Upper lobe of left lung (tissue), 6 donors: ENCODE measurements at regions not wholly inside any gene's neighbourhood (a gene's known extent, or its start where the extent isn't known, plus 50 kb on each side); places are given as distances from the start of the nearest gene placed in this dataset.
A peak's percentile ranks its signal among the peaks of the same experiment; 100 is the strongest.
"Not testable (repeated sequence)": the region's sequence is repeated elsewhere in the genome, so short reads cannot be mapped to it uniquely, and the experiment has no call there.

Source experiments
- ATAC-seq, 2 donors: fragments of 200-7000 bp; cut with Tn5 transposase; one replicate each; pipeline ENCODE4 v1.9.1; 2022; ENCODE audit warnings: mild to moderate bottlenecking in 2 of 2, moderate library complexity in 2 of 2; ENCODE audit not compliant: low FRiP score in 2 of 2
- DNase-seq, 2 donors: peaks; one replicate each; pipeline ENCODE4 v3.0.0-alpha.2; 2019 to 2020
- H3K27ac ChIP-seq, 4 donors: fragments of 200-600 bp; sonication (generic); one replicate each; pipeline ENCODE4 v1.5.1; 2016 to 2019
- H3K27me3 ChIP-seq, 4 donors: fragments of 200-600 bp; sonication (generic); one replicate each; pipeline ENCODE4 v1.5.1; 2017 to 2019
- H3K36me3 ChIP-seq, 4 donors: fragments of 200-600 bp; sonication (generic); one replicate each; pipeline ENCODE4 v1.5.1; 2016 to 2019
- H3K4me1 ChIP-seq, 4 donors: fragments of 200-600 bp; sonication (generic); one replicate each; pipeline ENCODE4 v1.5.1; 2018 to 2019
- H3K4me3 ChIP-seq, 4 donors: fragments of 200-600 bp; sonication (generic); one replicate each; pipeline ENCODE4 v1.5.1; 2017 to 2019; ENCODE audit warnings: mild to moderate bottlenecking in 2 of 4, moderate library complexity in 1 of 4
- H3K9me3 ChIP-seq, 4 donors: fragments of 200-600 bp; sonication (generic); one replicate each; pipeline ENCODE4 v1.5.1; 2018 to 2019
- EP300 ChIP-seq, 4 donors: sonication (generic); formaldehyde crosslinking; IDR thresholded peaks; one replicate each; pipeline ENCODE4 v1.5.1; 2017; ENCODE audit warnings: antibody characterized with exemption in 4 of 4, control low read depth in 2 of 4
- POLR2A ChIP-seq, 4 donors: fragments of 450-650 bp; IDR thresholded peaks; one replicate each; pipeline ENCODE4 v1.5.1; 2016 to 2017; ENCODE audit warnings: antibody characterized with exemption in 4 of 4, mild to moderate bottlenecking in 2 of 4
- POLR2AphosphoS5 ChIP-seq, 2 donors: sonication (generic); formaldehyde crosslinking; IDR thresholded peaks; one replicate each; pipeline ENCODE4 v1.5.1; 2017; ENCODE audit warnings: antibody characterized with exemption in 2 of 2
- WGBS, 2 donors: methylation state at CpG; one replicate each; pipeline ENCODE4 v1.1.5; 2017 to 2018; 5-methylcytosine and 5-hydroxymethylcytosine counted together
- TF ChIP-seq, protein P1 (sequence below), 6 experiments: fragments of 450-650 bp in 4 of 6; fragments of 200-600 bp in 2 of 6; sonication (generic) in 2 of 6; IDR thresholded peaks; one replicate each; pipeline ENCODE4 v1.5.1; 2016 to 2019; ENCODE audit warnings: antibody characterized with exemption in 6 of 6
- donor health status: DM: no; HTN: no; CAD: no; lungs with moderate emphysema.
- donor health status: DM: no; HTN: yes; CAD: no; lungs with severe emphysema.

DNA sequence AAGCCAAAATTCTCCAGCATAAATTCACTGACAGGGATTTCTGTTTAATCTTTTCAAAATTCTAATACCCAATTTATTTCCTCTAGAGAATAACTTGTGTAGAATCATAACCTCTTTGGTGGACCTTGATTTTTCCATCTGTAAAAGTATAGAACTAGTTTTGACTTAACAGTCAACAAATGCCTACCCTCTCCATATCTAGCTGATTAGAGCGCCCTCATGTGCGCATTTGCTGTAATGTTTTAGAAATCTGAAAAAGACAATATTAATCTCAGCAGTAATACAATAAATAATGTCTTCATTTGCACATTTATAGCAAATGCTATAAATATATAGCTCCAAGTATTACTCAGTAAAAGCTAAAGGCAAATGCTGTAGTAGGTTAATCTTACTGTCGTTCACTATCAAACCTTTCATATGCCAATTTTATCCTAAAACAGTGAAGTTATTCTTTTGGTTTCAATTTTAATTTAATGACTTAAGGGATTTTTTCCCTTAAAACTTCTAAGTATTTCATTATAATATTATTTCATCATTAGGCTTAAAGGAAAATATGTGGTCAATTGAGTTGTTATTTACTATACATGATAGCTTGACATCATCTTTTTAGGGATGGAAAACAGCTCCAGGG, 153.6 kb upstream of the EFCAB3 start:
- H3K27ac ChIP-seq, H3K4me1 ChIP-seq, H3K36me3 ChIP-seq, ATAC-seq, H3K4me3 ChIP-seq, H3K27me3 ChIP-seq, H3K9me3 ChIP-seq, DNase-seq: not testable (repeated sequence)
- 11% methylated on average over 3 of the region's 3 CpGs for WGBS, 2 donors

DNA sequence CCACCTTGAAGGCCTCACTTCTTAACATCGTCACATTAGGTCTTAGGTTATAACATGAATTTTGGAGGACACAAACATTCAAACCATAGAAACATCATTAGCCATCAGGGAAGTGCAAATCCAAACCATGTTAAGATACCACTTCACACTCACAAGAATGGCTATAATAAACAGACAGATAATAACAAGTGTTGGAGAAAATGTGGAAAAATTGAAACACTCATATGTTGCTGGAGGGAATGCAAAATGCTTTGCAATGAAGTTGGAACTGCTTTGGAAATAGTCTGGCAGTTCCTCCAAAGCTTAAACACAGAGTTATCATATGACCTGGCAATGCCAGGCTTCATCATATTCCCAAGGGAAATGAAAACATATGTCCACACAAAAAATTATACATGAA, 156.8 kb upstream of the EFCAB3 start:
- not testable (repeated sequence) for H3K9me3 ChIP-seq, DNase-seq, H3K4me1 ChIP-seq, H3K27ac ChIP-seq, H3K27me3 ChIP-seq, H3K4me3 ChIP-seq, ATAC-seq, H3K36me3 ChIP-seq
- WGBS, 2 donors: 93 to 96% methylated on average over 1 of the region's 1 CpG

DNA sequence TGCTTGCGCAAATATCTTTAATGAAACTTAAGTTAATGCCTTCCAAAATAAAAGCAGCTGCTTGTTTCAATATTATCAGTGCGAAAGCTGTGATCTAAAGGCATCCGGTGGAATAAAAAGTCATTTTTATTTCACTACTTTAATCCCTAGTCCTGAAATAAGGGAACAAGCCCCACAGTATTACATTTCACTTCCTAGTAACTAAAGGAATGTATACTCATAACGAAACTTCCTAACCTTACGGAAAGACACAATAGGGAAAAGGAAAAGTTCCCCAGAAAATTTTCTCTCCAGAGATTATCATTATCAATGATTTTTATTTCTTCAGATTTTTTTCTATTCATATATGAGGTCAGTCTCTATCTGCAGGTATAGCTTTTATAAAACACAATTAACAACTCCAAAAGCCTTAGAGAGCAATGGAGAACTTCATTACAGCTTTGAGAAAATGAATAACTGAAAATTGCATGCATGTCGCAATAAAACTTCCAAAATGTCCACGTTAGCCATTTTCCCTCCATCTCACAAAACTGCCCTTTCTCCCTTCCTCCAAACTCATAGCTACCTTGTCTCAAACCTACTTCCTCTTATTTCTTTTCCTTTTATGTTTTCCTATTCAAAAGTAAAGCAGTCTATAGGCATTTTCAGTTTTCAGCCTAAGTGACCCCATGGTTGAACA, 154.3 kb upstream of the MED13 start:
- TF ChIP-seq, protein P1, sequence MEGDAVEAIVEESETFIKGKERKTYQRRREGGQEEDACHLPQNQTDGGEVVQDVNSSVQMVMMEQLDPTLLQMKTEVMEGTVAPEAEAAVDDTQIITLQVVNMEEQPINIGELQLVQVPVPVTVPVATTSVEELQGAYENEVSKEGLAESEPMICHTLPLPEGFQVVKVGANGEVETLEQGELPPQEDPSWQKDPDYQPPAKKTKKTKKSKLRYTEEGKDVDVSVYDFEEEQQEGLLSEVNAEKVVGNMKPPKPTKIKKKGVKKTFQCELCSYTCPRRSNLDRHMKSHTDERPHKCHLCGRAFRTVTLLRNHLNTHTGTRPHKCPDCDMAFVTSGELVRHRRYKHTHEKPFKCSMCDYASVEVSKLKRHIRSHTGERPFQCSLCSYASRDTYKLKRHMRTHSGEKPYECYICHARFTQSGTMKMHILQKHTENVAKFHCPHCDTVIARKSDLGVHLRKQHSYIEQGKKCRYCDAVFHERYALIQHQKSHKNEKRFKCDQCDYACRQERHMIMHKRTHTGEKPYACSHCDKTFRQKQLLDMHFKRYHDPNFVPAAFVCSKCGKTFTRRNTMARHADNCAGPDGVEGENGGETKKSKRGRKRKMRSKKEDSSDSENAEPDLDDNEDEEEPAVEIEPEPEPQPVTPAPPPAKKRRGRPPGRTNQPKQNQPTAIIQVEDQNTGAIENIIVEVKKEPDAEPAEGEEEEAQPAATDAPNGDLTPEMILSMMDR (IDR thresholded peaks at IDR 0.05): no peak
- no peak for TF ChIP-seq POLR2AphosphoS5 (IDR thresholded peaks at IDR 0.05)
- no peak for TF ChIP-seq POLR2A (IDR thresholded peaks at IDR 0.05)
- TF ChIP-seq EP300 (IDR thresholded peaks at IDR 0.05): no peak
- 71 to 72% methylated on average over 7 of the region's 7 CpGs for WGBS, 2 donors
- ATAC-seq: no peak
- H3K27ac ChIP-seq: no peak overlapping the region
- no peaks in the 10 kb centered on the region for H3K27me3 ChIP-seq
- no peaks in the 10 kb centered on the region for H3K4me1 ChIP-seq
- no peaks in the 10 kb centered on the region for H3K9me3 ChIP-seq
- no peak for DNase-seq
- no peaks in the 10 kb centered on the region for H3K36me3 ChIP-seq
- no peak overlapping the region for H3K4me3 ChIP-seq

DNA sequence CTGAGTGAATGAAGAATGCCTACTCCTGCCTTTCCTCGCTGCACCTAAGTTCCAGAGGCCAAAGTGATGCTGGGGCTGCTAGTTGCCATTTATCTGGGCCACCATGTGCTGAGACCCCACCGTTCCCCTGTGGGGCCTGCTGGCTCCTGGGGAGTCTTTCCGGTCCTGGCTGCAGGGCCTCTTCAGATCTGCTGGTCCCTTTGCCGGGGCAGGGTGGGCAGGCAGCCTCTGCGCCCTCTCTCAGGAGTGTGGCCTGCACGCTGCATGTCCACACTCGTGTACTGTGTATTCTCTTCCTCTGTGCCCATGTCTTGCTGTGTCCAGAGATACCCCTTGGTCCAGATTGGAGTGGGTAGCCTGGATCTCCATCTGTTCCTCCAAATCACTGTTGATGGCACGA, 151.8 kb upstream of the MED13 start:
- 92 to 93% methylated on average over 6 to 8 of the region's 8 CpGs for WGBS, 2 donors
- Histone ChIP-seq H3K4me3 (no peak overlapping the region), H3K9me3 (no peaks in the 10 kb centered on the region), H3K27me3 (no peaks in the 10 kb centered on the region), H3K36me3 (no peaks in the 10 kb centered on the region), H3K4me1 (no peaks in the 10 kb centered on the region), H3K27ac (no peak overlapping the region)
- TF ChIP-seq POLR2AphosphoS5 (IDR thresholded peaks at IDR 0.05): no peak
- TF ChIP-seq EP300 (IDR thresholded peaks at IDR 0.05): no peak
- TF ChIP-seq, protein P1 (IDR thresholded peaks at IDR 0.05): no peak
- TF ChIP-seq POLR2A (IDR thresholded peaks at IDR 0.05): no peak
- DNase-seq (peak in 1 of 2 donors; percentile 54), ATAC-seq (peak in 1 of 2 donors; percentile 46)

DNA sequence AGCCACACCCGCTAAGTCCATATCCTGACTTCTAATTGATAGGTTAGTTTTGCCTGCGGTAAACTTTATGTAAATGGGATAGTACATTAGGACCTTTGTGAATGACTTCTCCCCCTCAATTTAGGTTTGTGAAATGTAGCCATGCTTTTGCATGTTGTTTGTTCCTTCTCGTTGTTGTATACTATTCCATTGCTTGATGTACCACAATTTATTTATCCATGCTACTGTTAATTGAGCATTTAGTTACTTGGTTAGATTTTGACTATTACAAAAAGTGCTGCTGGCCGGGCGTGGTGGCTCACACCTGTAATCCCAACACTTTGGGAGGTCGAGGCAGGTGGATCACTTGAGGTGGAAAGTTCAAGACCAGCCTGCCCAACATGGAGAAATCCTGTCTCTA, 150.8 kb upstream of the MED13 start:
- ATAC-seq, H3K27ac ChIP-seq, DNase-seq, H3K4me1 ChIP-seq, H3K27me3 ChIP-seq, H3K9me3 ChIP-seq, H3K36me3 ChIP-seq, H3K4me3 ChIP-seq: not testable (repeated sequence)
- 95 to 97% methylated on average over 6 of the region's 6 CpGs for WGBS, 2 donors

DNA sequence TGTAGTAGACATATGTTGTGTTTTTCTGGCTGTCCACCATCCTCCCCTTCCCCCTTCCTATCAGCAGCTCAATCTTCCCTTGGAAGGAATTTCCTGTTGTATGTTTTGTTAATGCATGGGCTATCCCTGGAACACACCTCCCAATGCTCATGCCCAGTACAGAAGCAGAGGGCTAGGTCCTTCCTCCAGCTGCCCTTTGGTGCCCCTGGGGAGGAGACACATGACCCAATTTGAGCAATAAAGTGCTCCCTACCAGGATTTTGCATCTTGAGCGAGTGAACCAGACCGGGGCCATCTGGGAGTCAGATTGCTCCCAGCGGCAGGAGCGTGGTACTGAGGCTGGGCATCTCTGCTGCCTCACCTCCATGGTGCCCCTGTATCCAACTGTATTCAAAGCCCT, 141.5 kb upstream of the MED13 start:
- Histone ChIP-seq H3K27me3 (no peaks in the 10 kb centered on the region), H3K27ac (no peak overlapping the region), H3K4me1 (no peaks in the 10 kb centered on the region), H3K36me3 (no peaks in the 10 kb centered on the region), H3K9me3 (peaks cover 0 to 7% (median 0%) of the 10 kb centered on the region in 4 donors), H3K4me3 (no peak overlapping the region)
- DNase-seq (no peak), ATAC-seq (no peak)
- WGBS, 2 donors: 73 to 74% methylated on average over 4 of the region's 4 CpGs
- TF ChIP-seq EP300 (IDR thresholded peaks at IDR 0.05) (no peak), POLR2AphosphoS5 (IDR thresholded peaks at IDR 0.05) (no peak), POLR2A (IDR thresholded peaks at IDR 0.05) (no peak)
- TF ChIP-seq, protein P1 (IDR thresholded peaks at IDR 0.05): no peak

DNA sequence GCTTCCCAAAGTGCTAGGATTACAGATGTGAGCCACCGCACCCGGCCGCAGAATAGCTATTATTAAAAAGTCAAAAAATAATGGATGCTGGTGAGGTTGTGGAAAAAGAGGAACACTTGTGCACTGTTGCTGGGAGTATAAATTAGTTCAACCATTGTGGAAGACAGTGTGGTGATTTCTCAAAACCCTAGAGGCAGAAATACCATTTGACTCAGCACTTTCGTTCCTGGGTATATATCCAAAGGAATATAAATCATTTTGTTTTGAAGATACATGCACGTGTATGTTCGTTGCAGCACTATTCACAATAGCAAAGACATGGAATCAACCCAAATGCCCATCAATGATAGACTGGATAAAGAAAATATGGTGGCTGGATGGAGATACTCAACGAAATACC, 132.1 kb upstream of the MED13 start:
- ATAC-seq, H3K27ac ChIP-seq: not testable (repeated sequence)

DNA sequence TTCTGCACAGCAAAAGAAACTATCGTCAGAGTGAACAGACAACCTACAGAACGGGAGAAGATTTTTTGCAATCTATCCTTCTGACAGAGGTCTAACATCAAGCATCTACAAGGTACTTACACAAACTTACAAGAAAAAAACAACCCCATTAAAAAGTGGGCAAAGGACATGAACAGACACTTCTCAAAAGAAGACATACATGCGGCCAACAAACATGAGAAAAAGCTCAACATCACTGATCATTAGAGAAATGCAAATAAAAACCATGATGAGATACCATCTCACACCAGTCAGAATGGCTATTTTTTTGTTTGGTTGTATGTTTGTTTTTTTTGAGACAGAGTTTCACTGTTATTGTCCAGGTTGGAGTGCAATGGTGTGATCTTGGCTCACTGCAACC, 131.5 kb upstream of the MED13 start:
- H3K36me3 ChIP-seq, ATAC-seq, H3K4me3 ChIP-seq, H3K9me3 ChIP-seq, H3K27ac ChIP-seq, H3K27me3 ChIP-seq, DNase-seq, H3K4me1 ChIP-seq: not testable (repeated sequence)
- WGBS, 2 donors: 94 to 95% methylated on average over 3 of the region's 3 CpGs

More for the DNA sequence above, 132.1 kb upstream of the MED13 start:
- not testable (repeated sequence) for H3K4me3 ChIP-seq, H3K9me3 ChIP-seq, H3K27me3 ChIP-seq, H3K4me1 ChIP-seq, DNase-seq, H3K36me3 ChIP-seq
- WGBS, 2 donors: 77 to 79% methylated on average over 7 of the region's 7 CpGs
